HCT116 (cell line): ENCODE measurements at regions not wholly inside any gene's neighbourhood (a gene's known extent, or its start where the extent isn't known, plus 50 kb on each side); places are given as distances from the start of the nearest gene placed in this dataset.

Experiments used
- POLR2AphosphoS5 ChIP-seq: IDR thresholded peaks from 2 replicates; pipeline ENCODE4 v1.6.1; 2011; ENCODE audit warnings: mild to moderate bottlenecking, low read depth, low read length, moderate library complexity
- TF ChIP-seq, protein P1 (sequence below), 3 experiments: fragments of 200-600 bp in 1 of 3; sonication (generic) in 1 of 3; IDR thresholded peaks in 2 of 3; conservative IDR thresholded peaks in 1 of 3; 2 replicates each; pipeline ENCODE4 v1.5.1; 2012 to 2017; ENCODE audit warnings: low read depth in 2 of 3, low read length in 2 of 3, antibody characterized with exemption in 1 of 3, borderline replicate concordance in 1 of 3, control low read depth in 1 of 3, mild to moderate bottlenecking in 1 of 3, mixed read lengths in 1 of 3, mixed run types in 1 of 3, moderate library complexity in 1 of 3; ENCODE audit not compliant: insufficient read depth in 1 of 3
- TF ChIP-seq, protein P2 (sequence below): IDR thresholded peaks from 2 replicates; pipeline ENCODE4 v1.6.1; 2011; ENCODE audit warnings: mild to moderate bottlenecking, low read length, moderate library complexity; ENCODE audit not compliant: insufficient replicate concordance; ENCODE audit errors: extremely low read depth

DNA sequence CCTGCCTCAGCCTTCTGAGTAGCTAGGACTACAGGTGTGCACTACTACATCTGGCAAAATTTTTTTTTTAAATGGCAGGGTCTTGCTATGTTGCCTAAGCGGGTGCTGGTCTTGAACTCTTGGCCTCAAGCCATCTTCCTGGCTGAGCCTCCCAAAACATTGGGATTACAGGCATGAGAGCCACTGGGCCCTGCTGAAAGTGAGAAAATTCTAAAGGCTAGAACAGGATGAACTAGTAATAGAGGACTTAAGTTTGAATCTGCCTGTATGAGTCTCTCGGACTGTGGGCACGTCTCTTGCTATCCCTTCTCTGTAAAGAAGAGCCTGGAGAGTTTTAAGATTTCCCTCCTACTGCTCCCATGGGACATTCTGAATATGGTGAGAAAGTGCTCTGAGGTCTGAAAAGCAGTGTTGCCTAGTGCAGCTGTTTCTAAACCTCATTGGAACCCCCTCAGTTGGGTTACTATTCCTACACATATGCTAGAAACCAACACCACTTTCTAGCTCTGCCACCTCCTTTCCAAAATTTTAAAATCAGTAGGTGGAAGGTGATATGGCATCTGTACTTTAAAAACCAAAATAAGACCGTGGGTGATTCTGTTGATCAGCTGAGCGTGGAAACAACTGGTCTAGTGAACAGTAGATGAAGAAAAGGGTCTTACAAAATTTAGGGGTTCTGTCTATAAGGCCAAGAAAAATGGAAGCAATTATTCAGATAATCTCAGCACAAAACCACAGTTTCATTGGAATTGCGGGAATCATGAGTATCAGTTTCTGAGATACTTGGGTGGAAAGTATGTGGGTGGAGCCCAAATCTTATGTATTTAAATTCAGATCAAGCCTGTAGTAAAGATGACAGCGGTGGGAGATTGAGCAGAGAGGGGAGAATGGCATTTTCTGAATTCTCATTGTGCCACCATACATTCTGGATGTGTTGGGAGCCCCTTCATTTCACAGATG lies 259.8 kb upstream of the CXCR4 start:
- TF ChIP-seq, protein P1, sequence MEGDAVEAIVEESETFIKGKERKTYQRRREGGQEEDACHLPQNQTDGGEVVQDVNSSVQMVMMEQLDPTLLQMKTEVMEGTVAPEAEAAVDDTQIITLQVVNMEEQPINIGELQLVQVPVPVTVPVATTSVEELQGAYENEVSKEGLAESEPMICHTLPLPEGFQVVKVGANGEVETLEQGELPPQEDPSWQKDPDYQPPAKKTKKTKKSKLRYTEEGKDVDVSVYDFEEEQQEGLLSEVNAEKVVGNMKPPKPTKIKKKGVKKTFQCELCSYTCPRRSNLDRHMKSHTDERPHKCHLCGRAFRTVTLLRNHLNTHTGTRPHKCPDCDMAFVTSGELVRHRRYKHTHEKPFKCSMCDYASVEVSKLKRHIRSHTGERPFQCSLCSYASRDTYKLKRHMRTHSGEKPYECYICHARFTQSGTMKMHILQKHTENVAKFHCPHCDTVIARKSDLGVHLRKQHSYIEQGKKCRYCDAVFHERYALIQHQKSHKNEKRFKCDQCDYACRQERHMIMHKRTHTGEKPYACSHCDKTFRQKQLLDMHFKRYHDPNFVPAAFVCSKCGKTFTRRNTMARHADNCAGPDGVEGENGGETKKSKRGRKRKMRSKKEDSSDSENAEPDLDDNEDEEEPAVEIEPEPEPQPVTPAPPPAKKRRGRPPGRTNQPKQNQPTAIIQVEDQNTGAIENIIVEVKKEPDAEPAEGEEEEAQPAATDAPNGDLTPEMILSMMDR (IDR thresholded peaks at IDR 0.05 in 2 of 3, conservative IDR thresholded peaks at IDR 0.05 in 1 of 3; ENCODE audit: borderline replicate concordance in 1 of 3, insufficient read depth in 1 of 3, low read depth in 2 of 3, low read length in 2 of 3): no peak
- TF ChIP-seq POLR2AphosphoS5: no peak
- TF ChIP-seq, protein P2, sequence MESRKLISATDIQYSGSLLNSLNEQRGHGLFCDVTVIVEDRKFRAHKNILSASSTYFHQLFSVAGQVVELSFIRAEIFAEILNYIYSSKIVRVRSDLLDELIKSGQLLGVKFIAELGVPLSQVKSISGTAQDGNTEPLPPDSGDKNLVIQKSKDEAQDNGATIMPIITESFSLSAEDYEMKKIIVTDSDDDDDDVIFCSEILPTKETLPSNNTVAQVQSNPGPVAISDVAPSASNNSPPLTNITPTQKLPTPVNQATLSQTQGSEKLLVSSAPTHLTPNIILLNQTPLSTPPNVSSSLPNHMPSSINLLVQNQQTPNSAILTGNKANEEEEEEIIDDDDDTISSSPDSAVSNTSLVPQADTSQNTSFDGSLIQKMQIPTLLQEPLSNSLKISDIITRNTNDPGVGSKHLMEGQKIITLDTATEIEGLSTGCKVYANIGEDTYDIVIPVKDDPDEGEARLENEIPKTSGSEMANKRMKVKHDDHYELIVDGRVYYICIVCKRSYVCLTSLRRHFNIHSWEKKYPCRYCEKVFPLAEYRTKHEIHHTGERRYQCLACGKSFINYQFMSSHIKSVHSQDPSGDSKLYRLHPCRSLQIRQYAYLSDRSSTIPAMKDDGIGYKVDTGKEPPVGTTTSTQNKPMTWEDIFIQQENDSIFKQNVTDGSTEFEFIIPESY: no peak
